H1 (cell line): ENCODE measurements at regions not wholly inside any gene's neighbourhood (a gene's known extent, or its start where the extent isn't known, plus 50 kb on each side); places are given as distances from the start of the nearest gene placed in this dataset.

Experiments used
- BACH1 ChIP-seq: IDR thresholded peaks from 2 replicates; pipeline ENCODE4 v1.6.1; 2012; ENCODE audit warnings: low read length, improper control_type of control experiment
- CEBPB ChIP-seq: IDR thresholded peaks from 2 replicates; pipeline ENCODE4 v1.6.1; 2012; ENCODE audit warnings: low read depth, low read length
- CREB1 ChIP-seq: IDR thresholded peaks from 2 replicates; pipeline ENCODE4 v1.6.1; 2012; ENCODE audit warnings: inconsistent platforms
- JUND ChIP-seq: IDR thresholded peaks from 2 replicates; pipeline ENCODE4 v1.6.1; 2011; ENCODE audit warnings: mild to moderate bottlenecking, improper control_type of control experiment, low read length
- POLR2A ChIP-seq, 2 experiments: IDR thresholded peaks; 1 replicate in 1 of 2; 2 replicates in 1 of 2; pipeline ENCODE4 v1.6.1; 2011; ENCODE audit warnings: low read depth in 2 of 2, low read length in 2 of 2, mild to moderate bottlenecking in 2 of 2; ENCODE audit errors: control extremely low read depth in 1 of 2
- POLR2AphosphoS5 ChIP-seq: IDR thresholded peaks from 2 replicates; pipeline ENCODE4 v1.6.1; 2011; ENCODE audit warnings: low read depth, low read length
- RAD21 ChIP-seq, 2 experiments: IDR thresholded peaks in 1 of 2; conservative IDR thresholded peaks in 1 of 2; 2 replicates each; pipeline ENCODE4 v1.6.1; 2011; ENCODE audit warnings: low read depth in 2 of 2, low read length in 2 of 2, improper control_type of control experiment in 1 of 2, inconsistent platforms in 1 of 2, mild to moderate bottlenecking in 1 of 2, moderate library complexity in 1 of 2
- RBBP5 ChIP-seq: IDR thresholded peaks from 2 replicates; pipeline ENCODE4 v1.7.1; 2012; ENCODE audit warnings: low read depth, mild to moderate bottlenecking, inconsistent platforms, low read length, moderate library complexity, borderline replicate concordance
- TF ChIP-seq, protein P1 (sequence below): fragments of 300-600 bp; sonication (generic); IDR thresholded peaks from 2 replicates; pipeline ENCODE4 v1.7.1; 2012; ENCODE audit warnings: low read length, moderate library complexity, mild to moderate bottlenecking, inconsistent platforms; ENCODE audit not compliant: insufficient replicate concordance
- TF ChIP-seq, protein P2 (sequence below), 3 experiments: IDR thresholded peaks; 1 replicate in 2 of 3; 2 replicates in 1 of 3; pipeline versions ENCODE4 v1.5.1 to v1.6.1; 2011; ENCODE audit warnings: low read length in 3 of 3, mild to moderate bottlenecking in 3 of 3, inconsistent platforms in 2 of 3, low read depth in 1 of 3, moderate library complexity in 1 of 3; ENCODE audit not compliant: insufficient read depth in 1 of 3; ENCODE audit errors: control extremely low read depth in 1 of 3

DNA sequence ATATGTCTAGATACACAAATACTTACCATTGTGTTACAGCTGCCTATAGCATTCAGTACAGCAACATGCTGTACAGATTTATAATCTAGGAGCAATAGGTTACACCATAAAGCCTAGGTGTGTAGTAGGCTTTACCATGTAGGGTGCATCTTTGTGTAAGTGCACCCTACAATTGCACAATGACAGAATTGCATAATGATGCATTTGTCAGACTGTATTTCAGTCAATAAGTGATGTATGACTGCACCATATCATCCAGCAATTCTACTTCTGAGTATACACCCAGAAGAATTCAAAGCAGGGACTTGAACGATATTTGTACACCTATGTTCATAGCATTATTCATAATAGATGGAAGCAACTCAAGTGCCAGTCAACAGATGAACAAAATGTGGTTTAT, 100.4 kb upstream of the SLC44A1 start:
- TF ChIP-seq RAD21 (IDR thresholded peaks at IDR 0.05 in 1 of 2, conservative IDR thresholded peaks at IDR 0.05 in 1 of 2; ENCODE audit: low read depth in 2 of 2, low read length in 2 of 2) (no peak), JUND (no peak), CREB1 (no peak), POLR2A (IDR thresholded peaks at IDR 0.05; ENCODE audit: control extremely low read depth in 1 of 2, low read depth in 2 of 2, low read length in 2 of 2) (no peak), CEBPB (no peak), BACH1 (no peak), RBBP5 (no peak), POLR2AphosphoS5 (no peak)
- TF ChIP-seq, protein P1, sequence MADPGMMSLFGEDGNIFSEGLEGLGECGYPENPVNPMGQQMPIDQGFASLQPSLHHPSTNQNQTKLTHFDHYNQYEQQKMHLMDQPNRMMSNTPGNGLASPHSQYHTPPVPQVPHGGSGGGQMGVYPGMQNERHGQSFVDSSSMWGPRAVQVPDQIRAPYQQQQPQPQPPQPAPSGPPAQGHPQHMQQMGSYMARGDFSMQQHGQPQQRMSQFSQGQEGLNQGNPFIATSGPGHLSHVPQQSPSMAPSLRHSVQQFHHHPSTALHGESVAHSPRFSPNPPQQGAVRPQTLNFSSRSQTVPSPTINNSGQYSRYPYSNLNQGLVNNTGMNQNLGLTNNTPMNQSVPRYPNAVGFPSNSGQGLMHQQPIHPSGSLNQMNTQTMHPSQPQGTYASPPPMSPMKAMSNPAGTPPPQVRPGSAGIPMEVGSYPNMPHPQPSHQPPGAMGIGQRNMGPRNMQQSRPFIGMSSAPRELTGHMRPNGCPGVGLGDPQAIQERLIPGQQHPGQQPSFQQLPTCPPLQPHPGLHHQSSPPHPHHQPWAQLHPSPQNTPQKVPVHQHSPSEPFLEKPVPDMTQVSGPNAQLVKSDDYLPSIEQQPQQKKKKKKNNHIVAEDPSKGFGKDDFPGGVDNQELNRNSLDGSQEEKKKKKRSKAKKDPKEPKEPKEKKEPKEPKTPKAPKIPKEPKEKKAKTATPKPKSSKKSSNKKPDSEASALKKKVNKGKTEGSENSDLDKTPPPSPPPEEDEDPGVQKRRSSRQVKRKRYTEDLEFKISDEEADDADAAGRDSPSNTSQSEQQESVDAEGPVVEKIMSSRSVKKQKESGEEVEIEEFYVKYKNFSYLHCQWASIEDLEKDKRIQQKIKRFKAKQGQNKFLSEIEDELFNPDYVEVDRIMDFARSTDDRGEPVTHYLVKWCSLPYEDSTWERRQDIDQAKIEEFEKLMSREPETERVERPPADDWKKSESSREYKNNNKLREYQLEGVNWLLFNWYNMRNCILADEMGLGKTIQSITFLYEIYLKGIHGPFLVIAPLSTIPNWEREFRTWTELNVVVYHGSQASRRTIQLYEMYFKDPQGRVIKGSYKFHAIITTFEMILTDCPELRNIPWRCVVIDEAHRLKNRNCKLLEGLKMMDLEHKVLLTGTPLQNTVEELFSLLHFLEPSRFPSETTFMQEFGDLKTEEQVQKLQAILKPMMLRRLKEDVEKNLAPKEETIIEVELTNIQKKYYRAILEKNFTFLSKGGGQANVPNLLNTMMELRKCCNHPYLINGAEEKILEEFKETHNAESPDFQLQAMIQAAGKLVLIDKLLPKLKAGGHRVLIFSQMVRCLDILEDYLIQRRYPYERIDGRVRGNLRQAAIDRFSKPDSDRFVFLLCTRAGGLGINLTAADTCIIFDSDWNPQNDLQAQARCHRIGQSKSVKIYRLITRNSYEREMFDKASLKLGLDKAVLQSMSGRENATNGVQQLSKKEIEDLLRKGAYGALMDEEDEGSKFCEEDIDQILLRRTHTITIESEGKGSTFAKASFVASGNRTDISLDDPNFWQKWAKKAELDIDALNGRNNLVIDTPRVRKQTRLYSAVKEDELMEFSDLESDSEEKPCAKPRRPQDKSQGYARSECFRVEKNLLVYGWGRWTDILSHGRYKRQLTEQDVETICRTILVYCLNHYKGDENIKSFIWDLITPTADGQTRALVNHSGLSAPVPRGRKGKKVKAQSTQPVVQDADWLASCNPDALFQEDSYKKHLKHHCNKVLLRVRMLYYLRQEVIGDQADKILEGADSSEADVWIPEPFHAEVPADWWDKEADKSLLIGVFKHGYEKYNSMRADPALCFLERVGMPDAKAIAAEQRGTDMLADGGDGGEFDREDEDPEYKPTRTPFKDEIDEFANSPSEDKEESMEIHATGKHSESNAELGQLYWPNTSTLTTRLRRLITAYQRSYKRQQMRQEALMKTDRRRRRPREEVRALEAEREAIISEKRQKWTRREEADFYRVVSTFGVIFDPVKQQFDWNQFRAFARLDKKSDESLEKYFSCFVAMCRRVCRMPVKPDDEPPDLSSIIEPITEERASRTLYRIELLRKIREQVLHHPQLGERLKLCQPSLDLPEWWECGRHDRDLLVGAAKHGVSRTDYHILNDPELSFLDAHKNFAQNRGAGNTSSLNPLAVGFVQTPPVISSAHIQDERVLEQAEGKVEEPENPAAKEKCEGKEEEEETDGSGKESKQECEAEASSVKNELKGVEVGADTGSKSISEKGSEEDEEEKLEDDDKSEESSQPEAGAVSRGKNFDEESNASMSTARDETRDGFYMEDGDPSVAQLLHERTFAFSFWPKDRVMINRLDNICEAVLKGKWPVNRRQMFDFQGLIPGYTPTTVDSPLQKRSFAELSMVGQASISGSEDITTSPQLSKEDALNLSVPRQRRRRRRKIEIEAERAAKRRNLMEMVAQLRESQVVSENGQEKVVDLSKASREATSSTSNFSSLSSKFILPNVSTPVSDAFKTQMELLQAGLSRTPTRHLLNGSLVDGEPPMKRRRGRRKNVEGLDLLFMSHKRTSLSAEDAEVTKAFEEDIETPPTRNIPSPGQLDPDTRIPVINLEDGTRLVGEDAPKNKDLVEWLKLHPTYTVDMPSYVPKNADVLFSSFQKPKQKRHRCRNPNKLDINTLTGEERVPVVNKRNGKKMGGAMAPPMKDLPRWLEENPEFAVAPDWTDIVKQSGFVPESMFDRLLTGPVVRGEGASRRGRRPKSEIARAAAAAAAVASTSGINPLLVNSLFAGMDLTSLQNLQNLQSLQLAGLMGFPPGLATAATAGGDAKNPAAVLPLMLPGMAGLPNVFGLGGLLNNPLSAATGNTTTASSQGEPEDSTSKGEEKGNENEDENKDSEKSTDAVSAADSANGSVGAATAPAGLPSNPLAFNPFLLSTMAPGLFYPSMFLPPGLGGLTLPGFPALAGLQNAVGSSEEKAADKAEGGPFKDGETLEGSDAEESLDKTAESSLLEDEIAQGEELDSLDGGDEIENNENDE, result no peak
- TF ChIP-seq, protein P2, sequence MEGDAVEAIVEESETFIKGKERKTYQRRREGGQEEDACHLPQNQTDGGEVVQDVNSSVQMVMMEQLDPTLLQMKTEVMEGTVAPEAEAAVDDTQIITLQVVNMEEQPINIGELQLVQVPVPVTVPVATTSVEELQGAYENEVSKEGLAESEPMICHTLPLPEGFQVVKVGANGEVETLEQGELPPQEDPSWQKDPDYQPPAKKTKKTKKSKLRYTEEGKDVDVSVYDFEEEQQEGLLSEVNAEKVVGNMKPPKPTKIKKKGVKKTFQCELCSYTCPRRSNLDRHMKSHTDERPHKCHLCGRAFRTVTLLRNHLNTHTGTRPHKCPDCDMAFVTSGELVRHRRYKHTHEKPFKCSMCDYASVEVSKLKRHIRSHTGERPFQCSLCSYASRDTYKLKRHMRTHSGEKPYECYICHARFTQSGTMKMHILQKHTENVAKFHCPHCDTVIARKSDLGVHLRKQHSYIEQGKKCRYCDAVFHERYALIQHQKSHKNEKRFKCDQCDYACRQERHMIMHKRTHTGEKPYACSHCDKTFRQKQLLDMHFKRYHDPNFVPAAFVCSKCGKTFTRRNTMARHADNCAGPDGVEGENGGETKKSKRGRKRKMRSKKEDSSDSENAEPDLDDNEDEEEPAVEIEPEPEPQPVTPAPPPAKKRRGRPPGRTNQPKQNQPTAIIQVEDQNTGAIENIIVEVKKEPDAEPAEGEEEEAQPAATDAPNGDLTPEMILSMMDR (IDR thresholded peaks at IDR 0.05; ENCODE audit: control extremely low read depth in 1 of 3, insufficient read depth in 1 of 3, low read depth in 1 of 3, low read length in 3 of 3), result no peak
